Upper lobe of left lung (tissue), 6 donors: ENCODE measurements at regions not wholly inside any gene's neighbourhood (a gene's known extent, or its start where the extent isn't known, plus 50 kb on each side); places are given as distances from the start of the nearest gene placed in this dataset.
"Not testable (repeated sequence)": the region's sequence is repeated elsewhere in the genome, so short reads cannot be mapped to it uniquely, and the experiment has no call there.

Experiments
- ATAC-seq, 2 donors: fragments of 200-7000 bp; cut with Tn5 transposase; one replicate each; pipeline ENCODE4 v1.9.1; 2022; ENCODE audit warnings: mild to moderate bottlenecking in 2 of 2, moderate library complexity in 2 of 2; ENCODE audit not compliant: low FRiP score in 2 of 2
- DNase-seq, 2 donors: peaks; one replicate each; pipeline ENCODE4 v3.0.0-alpha.2; 2019 to 2020
- H3K27ac ChIP-seq, 4 donors: fragments of 200-600 bp; sonication (generic); one replicate each; pipeline ENCODE4 v1.5.1; 2016 to 2019
- H3K27me3 ChIP-seq, 4 donors: fragments of 200-600 bp; sonication (generic); one replicate each; pipeline ENCODE4 v1.5.1; 2017 to 2019
- H3K36me3 ChIP-seq, 4 donors: fragments of 200-600 bp; sonication (generic); one replicate each; pipeline ENCODE4 v1.5.1; 2016 to 2019
- H3K4me1 ChIP-seq, 4 donors: fragments of 200-600 bp; sonication (generic); one replicate each; pipeline ENCODE4 v1.5.1; 2018 to 2019
- H3K4me3 ChIP-seq, 4 donors: fragments of 200-600 bp; sonication (generic); one replicate each; pipeline ENCODE4 v1.5.1; 2017 to 2019; ENCODE audit warnings: mild to moderate bottlenecking in 2 of 4, moderate library complexity in 1 of 4
- H3K9me3 ChIP-seq, 4 donors: fragments of 200-600 bp; sonication (generic); one replicate each; pipeline ENCODE4 v1.5.1; 2018 to 2019
- CTCF ChIP-seq, 6 experiments: fragments of 450-650 bp in 4 of 6; fragments of 200-600 bp in 2 of 6; sonication (generic) in 2 of 6; IDR thresholded peaks; one replicate each; pipeline ENCODE4 v1.5.1; 2016 to 2019; ENCODE audit warnings: antibody characterized with exemption in 6 of 6
- EP300 ChIP-seq, 4 donors: sonication (generic); formaldehyde crosslinking; IDR thresholded peaks; one replicate each; pipeline ENCODE4 v1.5.1; 2017; ENCODE audit warnings: antibody characterized with exemption in 4 of 4, control low read depth in 2 of 4
- POLR2A ChIP-seq, 4 donors: fragments of 450-650 bp; IDR thresholded peaks; one replicate each; pipeline ENCODE4 v1.5.1; 2016 to 2017; ENCODE audit warnings: antibody characterized with exemption in 4 of 4, mild to moderate bottlenecking in 2 of 4
- POLR2AphosphoS5 ChIP-seq, 2 donors: sonication (generic); formaldehyde crosslinking; IDR thresholded peaks; one replicate each; pipeline ENCODE4 v1.5.1; 2017; ENCODE audit warnings: antibody characterized with exemption in 2 of 2
- WGBS, 2 donors: methylation state at CpG; one replicate each; pipeline ENCODE4 v1.1.5; 2017 to 2018; 5-methylcytosine and 5-hydroxymethylcytosine counted together
- donor health status: DM: no; HTN: no; CAD: no; lungs with moderate emphysema.
- donor health status: DM: no; HTN: yes; CAD: no; lungs with severe emphysema.

- H3K9me3 ChIP-seq: no peaks in the 10 kb centered on the region
- H3K36me3 ChIP-seq: no peaks in the 10 kb centered on the region
- ATAC-seq (no peak), DNase-seq (no peak)
- H3K27me3 ChIP-seq: no peaks in the 10 kb centered on the region
- no peak overlapping the region for H3K4me3 ChIP-seq
- no peak for TF ChIP-seq CTCF (IDR thresholded peaks at IDR 0.05)
- no peak for TF ChIP-seq EP300 (IDR thresholded peaks at IDR 0.05)
- no peak for TF ChIP-seq POLR2A (IDR thresholded peaks at IDR 0.05)
- TF ChIP-seq POLR2AphosphoS5 (IDR thresholded peaks at IDR 0.05): no peak
- no peaks in the 10 kb centered on the region for H3K4me1 ChIP-seq
- 88 to 89% methylated on average over 2 of the region's 2 CpGs for WGBS, 2 donors
- no peak overlapping the region for H3K27ac ChIP-seq
Measured at GRCh38 chr5:21007781-21008180, 1019.8 kb upstream of the CDH18 start.

GRCh38 chr5:20988933-20989332 lies 1000.9 kb upstream of the CDH18 start:
- not testable (repeated sequence) for H3K27ac ChIP-seq, H3K36me3 ChIP-seq, ATAC-seq, DNase-seq, H3K4me1 ChIP-seq, H3K27me3 ChIP-seq, H3K4me3 ChIP-seq
- H3K9me3 ChIP-seq: peaks cover 0 to 21% (median 4%) of the 10 kb centered on the region in 4 donors
- WGBS, 2 donors: 41 to 42% methylated on average over 2 of the region's 2 CpGs

GRCh38 chr5:20985754-20986153 lies 997.8 kb upstream of the CDH18 start:
- TF ChIP-seq POLR2AphosphoS5 (IDR thresholded peaks at IDR 0.05) (no peak), POLR2A (IDR thresholded peaks at IDR 0.05) (no peak), CTCF (IDR thresholded peaks at IDR 0.05) (no peak), EP300 (IDR thresholded peaks at IDR 0.05) (no peak)
- Histone ChIP-seq H3K9me3 (peaks cover 0 to 14% (median 4%) of the 10 kb centered on the region in 4 donors), H3K4me1 (no peaks in the 10 kb centered on the region), H3K36me3 (no peaks in the 10 kb centered on the region), H3K27me3 (no peaks in the 10 kb centered on the region), H3K27ac (no peak overlapping the region), H3K4me3 (no peak overlapping the region)
- DNase-seq: no peak
- WGBS, 2 donors: 76 to 81% methylated on average over 2 of the region's 2 CpGs
- no peak for ATAC-seq

- TF ChIP-seq POLR2A (IDR thresholded peaks at IDR 0.05) (no peak), CTCF (IDR thresholded peaks at IDR 0.05) (no peak), POLR2AphosphoS5 (IDR thresholded peaks at IDR 0.05) (no peak), EP300 (IDR thresholded peaks at IDR 0.05) (no peak)
- no peaks in the 10 kb centered on the region for H3K27me3 ChIP-seq
- H3K27ac ChIP-seq: no peak overlapping the region
- no peaks in the 10 kb centered on the region for H3K4me1 ChIP-seq
- H3K36me3 ChIP-seq: no peaks in the 10 kb centered on the region
- DNase-seq (no peak), ATAC-seq (no peak)
- no peaks in the 10 kb centered on the region for H3K9me3 ChIP-seq
- WGBS, 2 donors: 59 to 66% methylated on average over 1 of the region's 1 CpG
- no peak overlapping the region for H3K4me3 ChIP-seq
Measured at GRCh38 chr5:20974426-20974825, 986.4 kb upstream of the CDH18 start.

GRCh38 chr5:20972419-20972925 lies 984.5 kb upstream of the CDH18 start:
- DNase-seq: no peak
- H3K27ac ChIP-seq: peak overlapping the region in 1 of 4 donors; percentile 23
- peak overlapping the region in 3 of 4 donors; percentile 10 to 41 (median 30) for H3K4me3 ChIP-seq

More at GRCh38 chr5:20972419-20972925, 984.5 kb upstream of the CDH18 start:
- no peaks in the 10 kb centered on the region for H3K27me3 ChIP-seq
- no peaks in the 10 kb centered on the region for H3K36me3 ChIP-seq
- ATAC-seq: peak; percentile 46 to 87
- no peaks in the 10 kb centered on the region for H3K4me1 ChIP-seq
- TF ChIP-seq POLR2AphosphoS5 (IDR thresholded peaks at IDR 0.05) (peak; percentile 26 to 31), CTCF (IDR thresholded peaks at IDR 0.05) (peak in 1 of 6 experiments; percentile 22), EP300 (IDR thresholded peaks at IDR 0.05) (no peak)
- no peaks in the 10 kb centered on the region for H3K9me3 ChIP-seq
- 32 to 38% methylated on average over 7 of the region's 7 CpGs for WGBS, 2 donors
